ENCODE measurements at regions not wholly inside any gene's neighbourhood (a gene's known extent, or its start where the extent isn't known, plus 50 kb on each side); places are given as distances from the start of the nearest gene placed in this dataset.

GRCh38 chr1:239805851-239806772 lies 285.6 kb upstream of the FMN2 start:
- Histone ChIP-seq H3K27me3 (ENCODE audit: control insufficient read depth, insufficient read depth, low read length) (no peaks in the 10 kb centered on the region), H3K9ac (ENCODE audit: insufficient read depth, low read length) (no peak overlapping the region), H2AFZ (ENCODE audit: low read length) (no peak overlapping the region), H3K4me2 (ENCODE audit: extremely low read depth, insufficient read depth, low read length) (no peak overlapping the region), H3K36me3 (ENCODE audit: control insufficient read depth, insufficient read depth, low read length) (no peaks in the 10 kb centered on the region), H3K4me3 (replicated peaks in 1 of 4; ENCODE audit: control extremely low read depth in 1 of 4, insufficient read depth in 1 of 4, low read depth in 3 of 4, low read length in 4 of 4) (no peak overlapping the region), H4K20me1 (ENCODE audit: control insufficient read depth, extremely low read depth, insufficient read depth, low read length) (no peaks in the 10 kb centered on the region), H3K79me2 (ENCODE audit: control insufficient read depth, insufficient read depth, low read length) (no peaks in the 10 kb centered on the region), H3K27ac (ENCODE audit: insufficient read depth, low read length) (no peak overlapping the region), H3K4me1 (ENCODE audit: control insufficient read depth, extremely low read depth, insufficient read depth, low read length) (no peaks in the 10 kb centered on the region), H3K9me3 (ENCODE audit: control insufficient read depth, insufficient read depth, low read depth, low read length) (no peaks in the 10 kb centered on the region)
- TF ChIP-seq, protein P1, sequence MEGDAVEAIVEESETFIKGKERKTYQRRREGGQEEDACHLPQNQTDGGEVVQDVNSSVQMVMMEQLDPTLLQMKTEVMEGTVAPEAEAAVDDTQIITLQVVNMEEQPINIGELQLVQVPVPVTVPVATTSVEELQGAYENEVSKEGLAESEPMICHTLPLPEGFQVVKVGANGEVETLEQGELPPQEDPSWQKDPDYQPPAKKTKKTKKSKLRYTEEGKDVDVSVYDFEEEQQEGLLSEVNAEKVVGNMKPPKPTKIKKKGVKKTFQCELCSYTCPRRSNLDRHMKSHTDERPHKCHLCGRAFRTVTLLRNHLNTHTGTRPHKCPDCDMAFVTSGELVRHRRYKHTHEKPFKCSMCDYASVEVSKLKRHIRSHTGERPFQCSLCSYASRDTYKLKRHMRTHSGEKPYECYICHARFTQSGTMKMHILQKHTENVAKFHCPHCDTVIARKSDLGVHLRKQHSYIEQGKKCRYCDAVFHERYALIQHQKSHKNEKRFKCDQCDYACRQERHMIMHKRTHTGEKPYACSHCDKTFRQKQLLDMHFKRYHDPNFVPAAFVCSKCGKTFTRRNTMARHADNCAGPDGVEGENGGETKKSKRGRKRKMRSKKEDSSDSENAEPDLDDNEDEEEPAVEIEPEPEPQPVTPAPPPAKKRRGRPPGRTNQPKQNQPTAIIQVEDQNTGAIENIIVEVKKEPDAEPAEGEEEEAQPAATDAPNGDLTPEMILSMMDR (conservative IDR thresholded peaks at IDR 0.05 in 1 of 2, IDR thresholded peaks at IDR 0.05 in 1 of 2; ENCODE audit: low read depth in 1 of 2, low read length in 2 of 2), result no peak
- no peak for TF ChIP-seq EZH2 (IDR thresholded peaks at IDR 0.05; ENCODE audit: low read length, missing control alignments)
- DNase-seq (ENCODE audit: low read depth in 2 of 2), result peak in 1 of 2 donors; percentile 4

GRCh38 chr1:239806897-239807296 lies 284.8 kb upstream of the FMN2 start:
- Histone ChIP-seq H3K79me2 (ENCODE audit: control insufficient read depth, insufficient read depth, low read length) (no peaks in the 10 kb centered on the region), H3K4me3 (replicated peaks in 1 of 4; ENCODE audit: control extremely low read depth in 1 of 4, insufficient read depth in 1 of 4, low read depth in 3 of 4, low read length in 4 of 4) (no peak overlapping the region), H3K9ac (ENCODE audit: insufficient read depth, low read length) (no peak overlapping the region), H2AFZ (ENCODE audit: low read length) (no peak overlapping the region), H4K20me1 (ENCODE audit: control insufficient read depth, extremely low read depth, insufficient read depth, low read length) (no peaks in the 10 kb centered on the region), H3K27me3 (ENCODE audit: control insufficient read depth, insufficient read depth, low read length) (no peaks in the 10 kb centered on the region), H3K36me3 (ENCODE audit: control insufficient read depth, insufficient read depth, low read length) (no peaks in the 10 kb centered on the region), H3K4me1 (ENCODE audit: control insufficient read depth, extremely low read depth, insufficient read depth, low read length) (no peaks in the 10 kb centered on the region), H3K27ac (ENCODE audit: insufficient read depth, low read length) (no peak overlapping the region), H3K4me2 (ENCODE audit: extremely low read depth, insufficient read depth, low read length) (no peak overlapping the region), H3K9me3 (ENCODE audit: control insufficient read depth, insufficient read depth, low read depth, low read length) (no peaks in the 10 kb centered on the region)
- no peak for DNase-seq (ENCODE audit: low read depth in 2 of 2)
- TF ChIP-seq EZH2 (IDR thresholded peaks at IDR 0.05; ENCODE audit: low read length, missing control alignments), result no peak
- TF ChIP-seq, protein P1 (conservative IDR thresholded peaks at IDR 0.05 in 1 of 2, IDR thresholded peaks at IDR 0.05 in 1 of 2; ENCODE audit: low read depth in 1 of 2, low read length in 2 of 2), result no peak

- TF ChIP-seq, protein P1 (conservative IDR thresholded peaks at IDR 0.05 in 1 of 2, IDR thresholded peaks at IDR 0.05 in 1 of 2; ENCODE audit: low read depth in 1 of 2, low read length in 2 of 2), result no peak
- no peak for TF ChIP-seq EZH2 (IDR thresholded peaks at IDR 0.05; ENCODE audit: low read length, missing control alignments)
- no peaks in the 10 kb centered on the region for H3K27me3 ChIP-seq (ENCODE audit: control insufficient read depth, insufficient read depth, low read length)
- no peaks in the 10 kb centered on the region for H4K20me1 ChIP-seq (ENCODE audit: control insufficient read depth, extremely low read depth, insufficient read depth, low read length)
- no peaks in the 10 kb centered on the region for H3K9me3 ChIP-seq (ENCODE audit: control insufficient read depth, insufficient read depth, low read depth, low read length)
- H2AFZ ChIP-seq (ENCODE audit: low read length), result no peak overlapping the region
- no peaks in the 10 kb centered on the region for H3K4me1 ChIP-seq (ENCODE audit: control insufficient read depth, extremely low read depth, insufficient read depth, low read length)
- H3K4me2 ChIP-seq (ENCODE audit: extremely low read depth, insufficient read depth, low read length), result no peak overlapping the region
- no peaks in the 10 kb centered on the region for H3K79me2 ChIP-seq (ENCODE audit: control insufficient read depth, insufficient read depth, low read length)
- H3K36me3 ChIP-seq (ENCODE audit: control insufficient read depth, insufficient read depth, low read length), result no peaks in the 10 kb centered on the region
- no peak overlapping the region for H3K9ac ChIP-seq (ENCODE audit: insufficient read depth, low read length)
- DNase-seq (ENCODE audit: low read depth in 2 of 2), result peak in 1 of 2 donors; percentile 19
- H3K4me3 ChIP-seq (replicated peaks in 1 of 4; ENCODE audit: control extremely low read depth in 1 of 4, insufficient read depth in 1 of 4, low read depth in 3 of 4, low read length in 4 of 4), result no peak overlapping the region
- H3K27ac ChIP-seq (ENCODE audit: insufficient read depth, low read length), result no peak overlapping the region
Observed at GRCh38 chr1:239807361-239807760, 284.3 kb upstream of the FMN2 start.
